Right lobe of liver (tissue), 6 donors: ENCODE measurements at regions not wholly inside any gene's neighbourhood (a gene's known extent, or its start where the extent isn't known, plus 50 kb on each side); places are given as distances from the start of the nearest gene placed in this dataset.
A peak's percentile ranks its signal among the peaks of the same experiment; 100 is the strongest.

ENCODE experiments used
- ATAC-seq, 4 donors: fragments of 200-7000 bp; cut with Tn5 transposase; one replicate each; pipeline ENCODE4 v1.9.1; 2020; ENCODE audit warnings: mild to moderate bottlenecking in 4 of 4, moderate library complexity in 4 of 4
- DNase-seq, 3 donors: peaks; one replicate each; pipeline ENCODE4 v3.0.0-alpha.2; 2020
- H3K27ac ChIP-seq, 3 donors: fragments of 200-600 bp; one replicate each; pipeline ENCODE4 v1.8.0; 2022
- H3K27me3 ChIP-seq, 2 donors: fragments of 200-600 bp; one replicate each; pipeline ENCODE4 v1.8.0; 2022
- H3K36me3 ChIP-seq, 4 donors: fragments of 200-600 bp; sonication (generic) in 1 of 4; one replicate each; pipeline versions ENCODE4 v1.5.1 to v1.8.0; 2017 to 2022; ENCODE audit warnings: control low read depth in 1 of 4
- H3K4me1 ChIP-seq, 4 donors: fragments of 200-600 bp; sonication (generic) in 1 of 4; one replicate each; pipeline versions ENCODE4 v1.5.1 to v1.8.0; 2017 to 2022; ENCODE audit warnings: control low read depth in 1 of 4
- H3K4me3 ChIP-seq, 3 donors: fragments of 200-600 bp; one replicate each; pipeline ENCODE4 v1.8.0; 2022
- H3K9me3 ChIP-seq, 4 donors: fragments of 200-600 bp; sonication (generic) in 1 of 4; one replicate each; pipeline versions ENCODE4 v1.5.1 to v1.8.0; 2017 to 2022; ENCODE audit warnings: control low read depth in 1 of 4
- CTCF ChIP-seq, 4 donors: fragments of 200-600 bp in 3 of 4; fragments of 450-650 bp in 1 of 4; IDR thresholded peaks; one replicate each; pipeline versions ENCODE4 v1.5.1 to v1.8.0; 2016 to 2022; ENCODE audit warnings: antibody characterized with exemption in 4 of 4, mild to moderate bottlenecking in 2 of 4
- POLR2A ChIP-seq: fragments of 450-650 bp; IDR thresholded peaks from one replicate; pipeline ENCODE4 v1.6.1; 2017; ENCODE audit warnings: antibody characterized with exemption, mild to moderate bottlenecking
- WGBS: methylation state at CpG from one replicate; pipeline ENCODE4 v1.1.6; 2018; ENCODE audit warnings: low coverage, low lambda C conversion rate; ENCODE audit not compliant: insufficient coverage; ENCODE audit errors: missing lambda C conversion rate; 5-methylcytosine and 5-hydroxymethylcytosine counted together
- intact Hi-C, 2 donors: fragments of 100-400 bp; cut with DNase I; formaldehyde crosslinking; loops; one replicate each; pipeline versions ENCODE4 v1.11.2 to v1.14.1; 2022
- donor health status: DM: no; HTN: yes; CAD: no.
- donor health status: DM: no; HTN: no; CAD: no.
- donor health status: DM: no; HTN: no; CAD: no.
- donor health status: DM: no; HTN: yes; CAD: no.
- donor health status: DM: no; HTN: yes; CAD: no.

GRCh38 chr2:219733746-219734145 is 106.3 kb downstream of the SLC4A3 start:
- Histone ChIP-seq H3K4me1 (no peaks in the 10 kb centered on the region), H3K4me3 (no peak overlapping the region), H3K9me3 (no peaks in the 10 kb centered on the region), H3K36me3 (no peaks in the 10 kb centered on the region), H3K27ac (no peak overlapping the region), H3K27me3 (no peaks in the 10 kb centered on the region)
- DNase-seq, result no peak
- intact Hi-C loops, result no loop called here
- TF ChIP-seq POLR2A (no peak), CTCF (IDR thresholded peaks at IDR 0.05) (no peak)
- 51% methylated on average over 2 of the region's 2 CpGs for WGBS
- ATAC-seq, result no peak

DNA sequence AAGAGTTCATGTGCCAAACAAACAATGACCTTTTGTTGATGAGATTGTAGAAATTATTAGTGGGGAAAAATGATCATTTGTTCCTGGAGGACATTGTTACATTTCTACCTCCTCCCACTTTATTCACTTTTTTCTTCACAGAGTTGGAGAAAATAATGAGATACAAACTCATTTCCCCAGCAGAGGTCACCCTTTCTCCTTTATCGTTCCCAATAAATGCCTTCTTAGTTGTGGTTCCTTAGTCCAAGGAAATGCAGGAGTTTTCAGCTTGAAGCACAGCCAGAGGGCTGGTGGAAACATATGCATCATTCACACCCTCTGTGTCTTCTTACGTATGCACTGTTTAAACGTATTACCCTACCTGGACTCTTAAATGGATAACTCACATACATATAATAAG is 108.8 kb downstream of the SLC4A3 start:
- Histone ChIP-seq H3K27me3 (no peaks in the 10 kb centered on the region), H3K4me3 (no peak overlapping the region), H3K27ac (no peak overlapping the region), H3K36me3 (no peaks in the 10 kb centered on the region), H3K4me1 (no peaks in the 10 kb centered on the region), H3K9me3 (no peaks in the 10 kb centered on the region)
- TF ChIP-seq POLR2A (no peak), CTCF (IDR thresholded peaks at IDR 0.05) (peak; percentile 52 to 57 (median 56))
- ATAC-seq, result peak; percentile 53 to 67 (median 64)
- intact Hi-C loops, result no loop called here
- no peak for DNase-seq
- 1% methylated on average over 3 of the region's 3 CpGs for WGBS

GRCh38 chr2:219737270-219737691 is 109.9 kb downstream of the SLC4A3 start:
- Histone ChIP-seq H3K4me1 (no peaks in the 10 kb centered on the region), H3K36me3 (no peaks in the 10 kb centered on the region), H3K27ac (no peak overlapping the region), H3K27me3 (no peaks in the 10 kb centered on the region), H3K9me3 (no peaks in the 10 kb centered on the region), H3K4me3 (no peak overlapping the region)
- intact Hi-C loops, result no loop called here
- DNase-seq (no peak), ATAC-seq (peak; percentile 22 to 55 (median 43))
- 51% methylated on average over 4 of the region's 4 CpGs for WGBS
- peak in 2 of 4 donors; percentile 17 to 19 for TF ChIP-seq CTCF (IDR thresholded peaks at IDR 0.05)
- no peak for TF ChIP-seq POLR2A

DNA sequence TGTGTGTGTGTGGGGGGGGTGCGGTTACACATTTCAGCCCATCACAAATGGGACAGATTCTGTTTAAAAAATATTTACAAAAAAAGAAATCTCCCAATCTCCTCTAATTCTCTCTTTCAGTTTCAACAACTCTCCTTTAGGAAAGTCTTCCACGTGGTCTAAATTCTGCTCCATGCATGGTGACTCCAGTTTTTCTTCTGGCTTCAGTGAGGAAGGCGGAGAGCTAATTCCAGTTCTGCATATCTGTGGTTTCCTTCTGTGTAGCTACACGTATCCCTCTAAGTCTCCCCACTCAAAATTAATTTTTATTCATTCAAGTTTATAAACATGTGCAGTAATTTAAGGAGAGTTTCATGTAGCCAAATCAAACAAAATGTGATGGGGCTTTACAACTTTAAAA is 111.6 kb downstream of the SLC4A3 start:
- no peak overlapping the region for H3K27ac ChIP-seq
- 57% methylated on average over 4 of the region's 4 CpGs for WGBS
- DNase-seq (no peak), ATAC-seq (no peak)
- intact Hi-C loops, result no loop called here
- no peaks in the 10 kb centered on the region for H3K27me3 ChIP-seq
- H3K4me1 ChIP-seq, result no peaks in the 10 kb centered on the region
- TF ChIP-seq POLR2A (no peak), CTCF (IDR thresholded peaks at IDR 0.05) (no peak)
- no peaks in the 10 kb centered on the region for H3K9me3 ChIP-seq
- no peaks in the 10 kb centered on the region for H3K36me3 ChIP-seq
- no peak overlapping the region for H3K4me3 ChIP-seq

DNA sequence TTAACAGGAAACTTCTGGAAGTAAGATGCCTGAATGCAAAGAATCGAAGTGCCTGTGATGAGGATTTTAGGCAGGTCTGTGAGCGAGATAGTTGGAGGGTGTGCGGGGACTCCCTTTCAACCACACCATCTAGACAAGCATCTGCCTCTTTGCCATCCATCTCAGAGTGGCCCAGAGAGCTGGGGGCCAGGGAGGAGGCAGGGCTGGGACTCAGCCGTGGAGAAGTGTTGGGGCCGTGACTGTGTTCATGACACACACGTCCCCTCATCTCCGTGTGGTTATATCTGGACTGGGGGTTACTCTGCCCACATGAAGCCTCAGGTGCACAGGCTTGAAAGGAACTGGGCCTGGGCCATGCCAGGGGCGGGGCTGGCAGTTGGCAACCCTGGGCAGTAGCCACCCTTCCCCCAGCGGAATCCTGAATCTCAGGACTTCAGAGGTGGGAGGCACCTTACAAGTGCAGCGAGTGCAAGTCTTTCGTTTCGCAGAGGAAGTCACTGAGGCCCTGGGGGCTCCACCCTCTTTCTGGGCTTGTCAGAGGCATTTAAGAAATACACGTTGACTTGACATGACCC is 112.5 kb downstream of the SLC4A3 start:
- H3K27ac ChIP-seq, result no peak overlapping the region
- H3K27me3 ChIP-seq, result no peaks in the 10 kb centered on the region
- ATAC-seq (no peak), DNase-seq (no peak)
- H3K36me3 ChIP-seq, result no peaks in the 10 kb centered on the region
- TF ChIP-seq CTCF (IDR thresholded peaks at IDR 0.05) (no peak), POLR2A (no peak)
- H3K4me1 ChIP-seq, result no peaks in the 10 kb centered on the region
- 44% methylated on average over 9 of the region's 13 CpGs for WGBS
- no peaks in the 10 kb centered on the region for H3K9me3 ChIP-seq
- no peak overlapping the region for H3K4me3 ChIP-seq
- intact Hi-C loops, result no loop called here
